ENCODE measurements at regions not wholly inside any gene's neighbourhood (a gene's known extent, or its start where the extent isn't known, plus 50 kb on each side); places are given as distances from the start of the nearest gene placed in this dataset.

- intact Hi-C loops (cut with micrococcal nuclease) = loop anchor here (10.0 kb wide), 1 partner anchor 787 kb away; no protein-coding TSS in a partner anchor
These were observed 384.0 kb upstream of the KCNMB2 start for GRCh38 chr3:178152031-178152806.

GRCh38 chr3:178152988-178153387, 383.2 kb upstream of the KCNMB2 start:
- intact Hi-C loops (cut with micrococcal nuclease) = loop anchor here (10.0 kb wide), 1 partner anchor 788 kb away; no protein-coding TSS in a partner anchor

- intact Hi-C loops (cut with micrococcal nuclease) = loop anchor here (10.0 kb wide), 1 partner anchor 791 kb away; no protein-coding TSS in a partner anchor
These were observed 380.7 kb upstream of the KCNMB2 start for GRCh38 chr3:178155521-178155920.

GRCh38 chr3:178156301-178156700, 379.9 kb upstream of the KCNMB2 start:
- intact Hi-C loops (cut with micrococcal nuclease) = loop anchor here (10.0 kb wide), 1 partner anchor 792 kb away; no protein-coding TSS in a partner anchor

GRCh38 chr3:178159691-178160220, 376.5 kb upstream of the KCNMB2 start:
- intact Hi-C loops (cut with micrococcal nuclease) = loop anchor here (10.0 kb wide), 1 partner anchor 795 kb away; no protein-coding TSS in a partner anchor

GRCh38 chr3:178169421-178169820, 366.8 kb upstream of the KCNMB2 start:
- intact Hi-C loops (cut with micrococcal nuclease) = no loop called here

- intact Hi-C loops (cut with micrococcal nuclease) = no loop called here
These were observed 365.3 kb upstream of the KCNMB2 start for GRCh38 chr3:178170698-178171535.

GRCh38 chr3:178172121-178172520, 364.1 kb upstream of the KCNMB2 start:
- intact Hi-C loops (cut with micrococcal nuclease) = no loop called here

- intact Hi-C loops (cut with micrococcal nuclease) = no loop called here
These were observed 361.9 kb upstream of the KCNMB2 start for GRCh38 chr3:178174201-178174915.

- intact Hi-C loops (cut with micrococcal nuclease) = no loop called here
These were observed 355.1 kb upstream of the KCNMB2 start for GRCh38 chr3:178181088-178181487.

GRCh38 chr3:178181784-178182183, 354.5 kb upstream of the KCNMB2 start:
- intact Hi-C loops (cut with micrococcal nuclease) = no loop called here

- intact Hi-C loops (cut with micrococcal nuclease) = no loop called here
These were observed 353.9 kb upstream of the KCNMB2 start for GRCh38 chr3:178182337-178182779.

- intact Hi-C loops (cut with micrococcal nuclease) = no loop called here
These were observed 351.4 kb upstream of the KCNMB2 start for GRCh38 chr3:178184833-178185232.

GRCh38 chr3:178186666-178187065, 349.6 kb upstream of the KCNMB2 start:
- intact Hi-C loops (cut with micrococcal nuclease) = no loop called here

GRCh38 chr3:178189854-178190253, 346.4 kb upstream of the KCNMB2 start:
- intact Hi-C loops (cut with micrococcal nuclease) = no loop called here

- intact Hi-C loops (cut with micrococcal nuclease) = no loop called here
These were observed 342.4 kb upstream of the KCNMB2 start for GRCh38 chr3:178193846-178194245.

GRCh38 chr3:178194539-178194938, 341.7 kb upstream of the KCNMB2 start:
- intact Hi-C loops (cut with micrococcal nuclease) = no loop called here

- intact Hi-C loops (cut with micrococcal nuclease) = no loop called here
These were observed 340.4 kb upstream of the KCNMB2 start for GRCh38 chr3:178195824-178196223.

- intact Hi-C loops (cut with micrococcal nuclease) = no loop called here
These were observed 337.9 kb upstream of the KCNMB2 start for GRCh38 chr3:178198329-178198728.

- intact Hi-C loops (cut with micrococcal nuclease) = no loop called here
These were observed 335.9 kb upstream of the KCNMB2 start for GRCh38 chr3:178200316-178200715.

GRCh38 chr3:178201714-178202113, 334.5 kb upstream of the KCNMB2 start:
- intact Hi-C loops (cut with micrococcal nuclease) = no loop called here
